K562 (cell line): ENCODE measurements at regions not wholly inside any gene's neighbourhood (a gene's known extent, or its start where the extent isn't known, plus 50 kb on each side); places are given as distances from the start of the nearest gene placed in this dataset.

Source experiments
- ATAC-seq: fragments of 200-7000 bp; cut with Tn5 transposase; 3 replicates; pipeline ENCODE4 v1.9.1; 2020; ENCODE audit warnings: moderate library complexity
- BruUV-seq: library from RNA; stranded (reverse); fragments of 400-500 nt; replicated peaks from 2 replicates; lab custom pipeline; 2021; lab: Mats Ljungman, UMichigan
- CTCF ChIA-PET: fragments of 300-600 bp; formaldehyde crosslinking; extraction: SDS; loops from one replicate; lab custom pipeline; 2021; ENCODE audit warnings: low intra/inter-chr PET ratio; lab: Yijun Ruan, JAX
- POLR2A ChIA-PET: fragments of 300-600, 350-650 bp; sonication (Branson Sonifier 250); formaldehyde crosslinking; extraction: SDS; loops from one replicate; lab custom pipeline; 2021; ENCODE audit warnings: antibody characterized with exemption, inconsistent platforms; lab: Yijun Ruan, JAX
- DNase-seq, 4 experiments: peaks; one replicate each; pipeline versions ENCODE4 v3.0.0 to v3.0.0-alpha.2; 2011 to 2018; ENCODE audit warnings: low spot score in 3 of 4, mixed read lengths in 3 of 4; ENCODE audit errors: extremely low read depth in 1 of 4
- FAIRE-seq: peaks from 2 replicates; lab custom pipeline; 2011; peaks lifted over from hg19 to GRCh38; lab: Jason Lieb, UNC
- H2AFZ ChIP-seq: 2 replicates; pipeline ENCODE4 v1.6.0; 2011; ENCODE audit warnings: low read depth, low read length, control low read depth, inconsistent platforms
- H3K27ac ChIP-seq: fragments of 200-600 bp; 3 replicates; pipeline ENCODE4 v1.8.0; 2011; ENCODE audit warnings: low read depth, mild to moderate bottlenecking, control low read depth, inconsistent platforms, low read length, moderate library complexity, mixed read lengths; ENCODE audit errors: extremely low read depth
- H3K27me3 ChIP-seq, 2 experiments: fragments of 300-600 bp in 1 of 2; 2 replicates in 1 of 2; 3 replicates in 1 of 2; pipeline versions ENCODE4 v1.6.0 to v1.8.0; 2011; ENCODE audit warnings: inconsistent platforms in 2 of 2, low read length in 2 of 2, mild to moderate bottlenecking in 1 of 2, mixed read lengths in 1 of 2, moderate library complexity in 1 of 2; ENCODE audit not compliant: control insufficient read depth in 2 of 2, insufficient read depth in 2 of 2
- H3K36me3 ChIP-seq: fragments of 300-600 bp; 3 replicates; pipeline ENCODE4 v1.8.0; 2011; ENCODE audit warnings: mild to moderate bottlenecking, low read length, inconsistent platforms; ENCODE audit not compliant: control insufficient read depth, insufficient read depth
- H3K4me1 ChIP-seq, 2 experiments: fragments of 200-600 bp in 1 of 2; replicated peaks in 1 of 2; 2 replicates in 1 of 2; 3 replicates in 1 of 2; pipeline versions ENCODE4 v1.5.1 to v1.8.0; 2011; ENCODE audit warnings: inconsistent platforms in 2 of 2, low read length in 2 of 2, mild to moderate bottlenecking in 1 of 2, mixed read lengths in 1 of 2, moderate library complexity in 1 of 2; ENCODE audit not compliant: control insufficient read depth in 2 of 2, insufficient read depth in 2 of 2
- H3K4me2 ChIP-seq: 2 replicates; pipeline ENCODE4 v1.6.1; 2011; ENCODE audit warnings: low read length, control low read depth, inconsistent platforms, mixed read lengths; ENCODE audit not compliant: insufficient read depth
- H3K4me3 ChIP-seq: fragments of 200-600 bp; sonication (generic), shearing (Covaris generic); 2 replicates; pipeline ENCODE4 v1.5.1; 2016; ENCODE audit warnings: control low read depth, inconsistent platforms
- H3K79me2 ChIP-seq: fragments of 200-600 bp; 3 replicates; pipeline ENCODE4 v1.8.0; 2011; ENCODE audit warnings: low read length, inconsistent platforms; ENCODE audit not compliant: control insufficient read depth, insufficient read depth
- H3K9ac ChIP-seq, 2 experiments: 2 replicates each; pipeline versions ENCODE4 v1.6.0 to v1.6.1; 2011; ENCODE audit warnings: low read depth in 2 of 2, low read length in 2 of 2, control low read depth in 1 of 2, inconsistent platforms in 1 of 2, mild to moderate bottlenecking in 1 of 2, mixed read lengths in 1 of 2; ENCODE audit not compliant: insufficient read depth in 1 of 2
- H3K9me1 ChIP-seq: one replicate; pipeline ENCODE4 v1.6.0; 2011; ENCODE audit warnings: inconsistent platforms, mild to moderate bottlenecking, low read length, moderate library complexity; ENCODE audit not compliant: control insufficient read depth, insufficient read depth
- H3K9me3 ChIP-seq: replicated peaks from 2 replicates; pipeline ENCODE4 v1.5.1; 2011; ENCODE audit warnings: low read depth, low read length, inconsistent platforms; ENCODE audit not compliant: control insufficient read depth, insufficient read depth
- H4K20me1 ChIP-seq: replicated peaks from 2 replicates; pipeline ENCODE4 v1.6.1; 2011; ENCODE audit warnings: low read length, inconsistent platforms, mixed read lengths; ENCODE audit not compliant: control insufficient read depth, insufficient read depth
- BCOR ChIP-seq: fragments of 450-650 bp; IDR thresholded peaks from 2 replicates; pipeline ENCODE4 v1.6.1; 2016
- BRF2 ChIP-seq: IDR thresholded peaks from 3 replicates; pipeline ENCODE4 v1.6.1; 2011; ENCODE audit warnings: borderline replicate concordance, mild to moderate bottlenecking; ENCODE audit not compliant: insufficient read length, insufficient read depth
- CSDE1 ChIP-seq, 2 experiments: fragments of 450-650 bp; IDR thresholded peaks; 2 replicates each; pipeline ENCODE4 v1.6.1; 2016; ENCODE audit warnings: mild to moderate bottlenecking in 1 of 2
- CTCFL ChIP-seq: IDR thresholded peaks from 2 replicates; pipeline ENCODE4 v1.6.1; 2011; ENCODE audit warnings: borderline replicate concordance, low read depth, mild to moderate bottlenecking, moderate library complexity, low read length; ENCODE audit not compliant: insufficient read depth, poor library complexity, severe bottlenecking
- DACH1 ChIP-seq: fragments of 450-650 bp; IDR thresholded peaks from 2 replicates; pipeline ENCODE4 v1.6.1; 2018; ENCODE audit not compliant: partially characterized antibody
- GTF2B ChIP-seq: IDR thresholded peaks from 2 replicates; pipeline ENCODE4 v1.6.1; 2011; ENCODE audit not compliant: insufficient read length; ENCODE audit errors: extremely low read depth
- HMG20B ChIP-seq: fragments of 250-450 bp; sonication (Bioruptor Pico); IDR thresholded peaks from 2 replicates; pipeline ENCODE4 v1.5.0; 2021; ENCODE audit warnings: mild to moderate bottlenecking
- HNRNPL ChIP-seq: fragments of 200-400 bp; formaldehyde crosslinking; IDR thresholded peaks from 2 replicates; pipeline ENCODE4 v1.6.1; 2017; ENCODE audit warnings: low read depth, mild to moderate bottlenecking, low read length
- MYBL2 ChIP-seq, 2 experiments: fragments of 450-650 bp in 1 of 2; sonication (generic) in 1 of 2; formaldehyde crosslinking in 1 of 2; IDR thresholded peaks; 2 replicates each; pipeline versions ENCODE4 v1.6.1 to v1.8.1; 2017 to 2022; ENCODE audit warnings: borderline replicate concordance in 1 of 2, inconsistent platforms in 1 of 2, low read depth in 1 of 2, mild to moderate bottlenecking in 1 of 2, missing genetic modification reagents in 1 of 2, moderate library complexity in 1 of 2
- NONO ChIP-seq, 2 experiments: fragments of 200-400 bp in 1 of 2; fragments of 450-650 bp in 1 of 2; formaldehyde crosslinking in 1 of 2; IDR thresholded peaks; 2 replicates each; pipeline ENCODE4 v1.6.1; 2017; ENCODE audit warnings: low read depth in 2 of 2, mild to moderate bottlenecking in 2 of 2, moderate library complexity in 2 of 2, low read length in 1 of 2
- POU5F1 ChIP-seq: fragments of 150-350 bp; IDR thresholded peaks from 2 replicates; pipeline ENCODE4 v1.6.1; 2014; ENCODE audit warnings: borderline replicate concordance, low read length, low read depth, mild to moderate bottlenecking; ENCODE audit not compliant: partially characterized antibody
- SRSF1 ChIP-seq: fragments of 200-400 bp; formaldehyde crosslinking; IDR thresholded peaks from 2 replicates; pipeline ENCODE4 v1.6.1; 2017; ENCODE audit warnings: mild to moderate bottlenecking, low read depth, low read length, moderate library complexity
- TBL1XR1 ChIP-seq, 2 experiments: IDR thresholded peaks; 2 replicates each; pipeline ENCODE4 v1.6.1; 2012; ENCODE audit warnings: improper control_type of control experiment in 2 of 2, low read length in 2 of 2, mild to moderate bottlenecking in 1 of 2
- ZNF239 ChIP-seq: fragments of 250-450 bp; sonication (Bioruptor Pico); IDR thresholded peaks from 2 replicates; pipeline ENCODE4 v1.4.0; 2020; ENCODE audit warnings: mild to moderate bottlenecking
- ZNF764 ChIP-seq: fragments of 250-450 bp; sonication (Bioruptor Pico); IDR thresholded peaks from 2 replicates; pipeline ENCODE4 v1.4.0; 2020; ENCODE audit warnings: low read depth, mild to moderate bottlenecking, moderate library complexity
- ZZZ3 ChIP-seq: fragments of 450-650 bp; IDR thresholded peaks from 2 replicates; pipeline ENCODE4 v1.6.1; 2016; ENCODE audit warnings: antibody characterized with exemption, mild to moderate bottlenecking, moderate library complexity
- WGBS: fragments of 100-300 bp; shearing (Covaris generic); methylation state at CpG from one replicate; pipeline ENCODE4 v1.1.6; 2016; ENCODE audit warnings: low coverage, mixed read lengths; ENCODE audit not compliant: insufficient coverage; ENCODE audit errors: missing lambda C conversion rate; 5-methylcytosine and 5-hydroxymethylcytosine counted together
- in situ Hi-C: fragments of 300-500 bp; cut with MboI; formaldehyde crosslinking; loops from 4 replicates; pipeline ENCODE4 v1.15.0; 2018; ENCODE audit warnings: inconsistent platforms, mixed read lengths
- intact Hi-C: fragments of 100-400 bp; cut with micrococcal nuclease; formaldehyde crosslinking; loops from 2 replicates; pipeline ENCODE4 v1.14.2; 2022

DNA sequence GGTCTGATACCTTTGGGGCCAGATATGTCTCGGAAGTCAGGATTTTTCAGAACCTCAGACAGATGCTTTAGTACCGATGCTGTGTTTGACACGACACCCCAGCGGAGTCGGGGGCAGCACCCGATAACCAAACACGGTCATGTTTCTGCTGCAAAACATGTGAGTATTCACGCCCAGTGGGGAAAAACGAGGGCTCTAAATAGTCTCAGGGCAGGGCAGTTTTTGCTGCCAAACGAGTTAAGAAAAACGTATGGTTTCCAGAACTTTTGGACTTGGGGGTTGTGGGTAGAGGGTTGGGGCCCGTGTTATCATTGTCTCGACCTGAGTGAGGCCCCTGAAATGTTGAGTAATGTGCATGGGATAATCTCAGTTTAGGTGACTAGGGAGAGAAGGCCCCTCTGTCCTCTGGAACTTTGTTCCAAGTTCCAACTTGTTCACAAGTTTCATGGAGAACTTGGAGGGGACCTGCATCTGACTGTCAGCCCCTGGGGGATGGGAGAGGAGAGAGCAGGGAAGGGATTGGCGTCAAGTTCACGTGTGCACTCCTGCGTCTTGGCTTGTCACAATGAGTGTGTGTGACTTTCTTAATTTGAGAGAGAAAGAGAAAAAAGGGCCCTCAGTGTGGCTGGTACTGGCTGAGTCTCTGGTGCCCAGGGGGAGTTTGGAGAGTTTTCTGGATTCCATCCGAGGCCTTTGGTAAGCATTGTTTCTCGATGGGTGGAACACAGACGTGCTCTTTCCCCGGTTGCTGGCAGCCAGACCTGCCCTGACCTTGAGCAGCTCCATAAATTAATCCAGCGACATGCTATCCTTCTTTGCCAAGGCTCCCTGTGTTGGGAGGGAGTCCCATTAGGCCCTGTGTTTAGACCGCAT, 83.9 kb upstream of the CIBAR2 start (continued):
- TF ChIP-seq BRF2 (no peak), TBL1XR1 (IDR thresholded peaks at IDR 0.05; ENCODE audit: low read length in 2 of 2) (no peak), CSDE1 (IDR thresholded peaks at IDR 0.05) (no peak)

DNA sequence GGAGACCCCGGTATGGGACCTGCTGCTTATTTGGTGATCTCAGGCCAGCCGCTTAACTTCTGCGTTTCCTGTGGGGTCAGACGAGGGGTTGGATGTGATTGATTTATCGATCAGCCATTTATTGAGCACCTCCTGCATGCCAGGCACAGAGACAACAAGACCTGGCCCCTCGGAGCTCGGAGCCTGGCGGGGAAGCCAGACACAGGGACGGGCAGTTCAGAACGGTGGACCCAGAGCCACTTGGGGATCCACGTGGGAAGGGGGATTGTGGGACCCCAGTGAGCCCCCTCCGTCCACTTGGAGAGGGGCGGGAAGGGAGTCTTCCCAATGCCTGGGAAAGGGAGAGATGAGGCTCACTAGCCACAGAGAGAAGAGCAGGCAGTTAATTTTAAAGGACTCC, 84.7 kb upstream of the CIBAR2 start:
- in situ Hi-C loops, result no loop called here
- POLR2A ChIA-PET, result no interaction called here
- no peak overlapping the region for H2AFZ ChIP-seq
- CTCF ChIA-PET, result no interaction called here
- BruUV-seq, result no TSS peak
- DNase-seq, result no peak
- H3K36me3 ChIP-seq, result no peaks in the 10 kb centered on the region; the same call in 2 of the 3 replicates
- H3K9me1 ChIP-seq, result peaks cover 4% of the 10 kb centered on the region
- H3K4me2 ChIP-seq, result no peak overlapping the region
- ATAC-seq, result no peak
- H3K4me1 ChIP-seq, result peaks cover 18 to 38% of the 10 kb centered on the region in 2 experiments; a peak in 4 of 5 replicates
- H3K9ac ChIP-seq, result no peak overlapping the region
- intact Hi-C loops, result no loop called here
- H3K9me3 ChIP-seq, result no peaks in the 10 kb centered on the region
- H3K4me3 ChIP-seq, result no peak overlapping the region
- peaks cover 5% of the 10 kb centered on the region; the same call in 1 of the 2 replicates for H4K20me1 ChIP-seq
- no peak overlapping the region for H3K27ac ChIP-seq
- 85% methylated on average over 12 of the region's 13 CpGs for WGBS
- no peaks in the 10 kb centered on the region for H3K27me3 ChIP-seq
- H3K79me2 ChIP-seq, result peaks cover 28% of the 10 kb centered on the region; the same call in 2 of the 3 replicates
- FAIRE-seq, result no peak
- TF ChIP-seq POU5F1 (no peak), ZNF764 (CRISPR knock-in tag) (no peak), ZNF239 (CRISPR knock-in tag) (no peak), HMG20B (no peak), SRSF1 (no peak), CTCFL (no peak), HNRNPL (no peak), BCOR (no peak), MYBL2 (IDR thresholded peaks at IDR 0.05; ENCODE audit: low read depth) (no peak), MYBL2 (CRISPR knock-in tag; IDR thresholded peaks at IDR 0.05; ENCODE audit: borderline replicate concordance) (no peak), ZZZ3 (no peak), DACH1 (no peak), NONO (IDR thresholded peaks at IDR 0.05; ENCODE audit: low read depth in 2 of 2, low read length in 1 of 2) (no peak), GTF2B (no peak)
